ENCODE measurements at regions not wholly inside any gene's neighbourhood (a gene's known extent, or its start where the extent isn't known, plus 50 kb on each side); places are given as distances from the start of the nearest gene placed in this dataset.

DNA sequence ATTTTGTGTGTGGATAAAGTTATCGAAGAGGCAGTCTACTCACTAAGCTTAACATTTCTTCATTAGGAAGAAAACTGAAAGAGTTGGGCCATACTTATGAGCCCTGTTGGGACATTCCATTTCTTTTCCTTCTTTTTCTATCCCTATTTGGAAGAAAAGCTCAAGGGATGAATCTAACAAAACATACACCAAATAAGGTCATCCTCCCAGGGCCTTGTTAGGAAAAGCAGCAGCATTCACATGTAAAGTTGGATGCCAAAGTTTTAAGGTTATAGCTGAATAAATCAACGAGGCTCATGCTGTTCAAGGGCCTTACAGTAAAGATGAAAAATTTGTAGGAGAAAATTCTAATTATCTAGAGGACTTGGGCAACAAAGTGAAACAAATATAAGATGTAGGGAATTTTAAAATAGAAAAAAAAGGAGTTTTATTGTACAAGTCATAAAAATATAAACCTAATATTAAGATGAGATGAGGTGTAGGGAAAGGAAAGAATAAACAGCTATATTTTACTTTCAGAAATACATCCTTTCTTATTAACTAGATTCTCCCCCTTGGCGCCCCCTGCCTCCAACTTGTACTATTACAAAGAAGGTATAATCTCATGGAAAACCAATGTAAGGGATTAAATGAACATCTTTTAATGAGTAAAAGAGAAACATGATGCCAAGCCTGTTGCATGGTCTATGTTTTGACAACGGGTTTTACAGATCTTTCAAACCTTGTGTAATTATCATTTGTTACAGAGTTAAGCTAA lies 160.4 kb downstream of the PCDH20 start:
- TF ChIP-seq, protein P1, sequence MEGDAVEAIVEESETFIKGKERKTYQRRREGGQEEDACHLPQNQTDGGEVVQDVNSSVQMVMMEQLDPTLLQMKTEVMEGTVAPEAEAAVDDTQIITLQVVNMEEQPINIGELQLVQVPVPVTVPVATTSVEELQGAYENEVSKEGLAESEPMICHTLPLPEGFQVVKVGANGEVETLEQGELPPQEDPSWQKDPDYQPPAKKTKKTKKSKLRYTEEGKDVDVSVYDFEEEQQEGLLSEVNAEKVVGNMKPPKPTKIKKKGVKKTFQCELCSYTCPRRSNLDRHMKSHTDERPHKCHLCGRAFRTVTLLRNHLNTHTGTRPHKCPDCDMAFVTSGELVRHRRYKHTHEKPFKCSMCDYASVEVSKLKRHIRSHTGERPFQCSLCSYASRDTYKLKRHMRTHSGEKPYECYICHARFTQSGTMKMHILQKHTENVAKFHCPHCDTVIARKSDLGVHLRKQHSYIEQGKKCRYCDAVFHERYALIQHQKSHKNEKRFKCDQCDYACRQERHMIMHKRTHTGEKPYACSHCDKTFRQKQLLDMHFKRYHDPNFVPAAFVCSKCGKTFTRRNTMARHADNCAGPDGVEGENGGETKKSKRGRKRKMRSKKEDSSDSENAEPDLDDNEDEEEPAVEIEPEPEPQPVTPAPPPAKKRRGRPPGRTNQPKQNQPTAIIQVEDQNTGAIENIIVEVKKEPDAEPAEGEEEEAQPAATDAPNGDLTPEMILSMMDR (IDR thresholded peaks at IDR 0.05; ENCODE audit: poor library complexity) = peak; percentile 25
- TF ChIP-seq EZH2phosphoT487 (IDR thresholded peaks at IDR 0.05; ENCODE audit: low read depth, severe bottlenecking, unreplicated experiment) = no peak

Data from hepatocyte (in vitro differentiated cells).